Large intestine (tissue), 3 donors: ENCODE measurements at regions not wholly inside any gene's neighbourhood (a gene's known extent, or its start where the extent isn't known, plus 50 kb on each side); places are given as distances from the start of the nearest gene placed in this dataset.

Source experiments
- DNase-seq, 2 donors: peaks; one replicate each; pipeline versions ENCODE4 v3.0.0 to v3.0.0-alpha.2; 2013
- H3K27ac ChIP-seq: one replicate; pipeline ENCODE4 v1.5.1; 2013; ENCODE audit warnings: low read length
- H3K27me3 ChIP-seq: 2 replicates; pipeline ENCODE4 v1.6.1; 2013; ENCODE audit warnings: low read length; ENCODE audit not compliant: control insufficient read depth, insufficient read depth
- H3K36me3 ChIP-seq: 2 replicates; pipeline ENCODE4 v1.6.1; 2013; ENCODE audit warnings: low read length; ENCODE audit not compliant: control insufficient read depth, insufficient read depth
- H3K4me1 ChIP-seq: one replicate; pipeline ENCODE4 v1.6.1; 2013; ENCODE audit warnings: low read length; ENCODE audit not compliant: control insufficient read depth, insufficient read depth
- H3K4me3 ChIP-seq: one replicate; pipeline ENCODE4 v1.5.1; 2013; ENCODE audit warnings: low read length
- H3K9me3 ChIP-seq: one replicate; pipeline ENCODE4 v1.6.1; 2013; ENCODE audit warnings: mild to moderate bottlenecking, low read depth, low read length, moderate library complexity; ENCODE audit not compliant: control insufficient read depth
- WGBS: methylation state at CpG from one replicate; pipeline ENCODE4 v1.1.5; 2013; ENCODE audit warnings: low lambda C conversion rate; ENCODE audit not compliant: insufficient coverage; 5-methylcytosine and 5-hydroxymethylcytosine counted together

DNA sequence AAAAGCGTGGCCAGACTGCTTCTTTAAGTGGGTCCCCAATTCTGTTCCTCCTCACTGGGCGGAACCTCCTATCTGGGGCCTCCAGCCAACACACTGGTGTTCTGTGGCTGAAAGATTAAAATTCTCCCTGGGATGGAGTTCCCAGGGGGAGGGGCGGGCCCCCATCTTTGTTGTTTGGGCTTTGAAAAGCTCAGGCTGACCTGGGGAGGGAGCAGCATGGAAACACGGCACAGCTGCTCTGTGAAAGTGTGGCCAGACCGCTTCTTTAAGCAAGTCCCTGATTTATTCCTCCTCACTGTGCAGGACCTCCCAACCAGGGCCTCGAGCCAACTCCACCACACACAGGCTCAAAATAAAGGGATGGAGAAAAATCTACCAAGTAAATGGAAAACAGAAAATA, 219.5 kb downstream of the TMEM47 start:
- Histone ChIP-seq H3K4me3 (no peak overlapping the region), H3K36me3 (no peaks in the 10 kb centered on the region), H3K9me3 (no peaks in the 10 kb centered on the region), H3K27ac (no peak overlapping the region), H3K4me1 (no peaks in the 10 kb centered on the region), H3K27me3 (no peaks in the 10 kb centered on the region)
- no CpG with 5 or more reads among the region's 6 CpGs for WGBS
- peak in 1 of 2 donors; percentile 1 for DNase-seq

DNA sequence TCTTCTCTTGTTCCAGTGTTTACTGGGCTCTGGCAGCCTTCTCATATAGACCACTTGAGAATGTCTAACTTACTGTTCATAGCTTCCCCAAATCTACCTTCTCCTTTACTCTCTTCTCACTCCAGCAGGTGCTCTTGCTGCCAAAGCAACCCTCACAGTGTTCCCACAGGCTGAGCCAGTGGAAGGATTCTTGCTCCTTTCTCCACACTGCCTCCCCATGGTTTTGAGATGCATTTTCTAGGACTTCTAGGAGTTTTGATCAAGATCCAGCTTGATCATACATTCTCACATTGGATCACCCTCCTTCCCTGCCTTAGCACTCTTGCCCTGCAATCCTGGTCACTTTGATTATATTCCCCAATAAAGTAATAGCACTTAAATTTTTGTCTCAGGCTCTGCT, 230.8 kb downstream of the TMEM47 start:
- Histone ChIP-seq H3K4me1 (no peaks in the 10 kb centered on the region), H3K27ac (no peak overlapping the region), H3K36me3 (no peaks in the 10 kb centered on the region), H3K9me3 (no peaks in the 10 kb centered on the region), H3K4me3 (no peak overlapping the region), H3K27me3 (no peaks in the 10 kb centered on the region)
- no peak for DNase-seq

DNA sequence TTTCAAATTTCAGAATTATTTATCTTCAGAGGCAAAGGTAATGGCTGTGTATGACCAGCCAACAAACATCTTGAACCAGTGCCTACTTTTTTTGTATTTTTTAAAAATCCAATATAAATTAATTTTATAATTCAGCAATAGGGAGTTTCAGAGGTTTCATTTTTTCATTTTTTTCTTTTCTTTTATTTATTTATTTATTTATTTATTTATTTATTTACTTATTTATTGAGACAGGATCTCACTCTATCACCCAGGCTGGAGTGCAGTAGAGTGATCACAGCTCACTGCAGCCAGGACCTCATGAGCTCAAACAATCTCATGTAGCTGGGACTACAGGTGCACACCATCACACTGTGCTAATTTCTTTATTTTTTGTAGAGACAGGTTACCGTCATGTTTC, 250.5 kb downstream of the TMEM47 start:
- no peak overlapping the region for H3K4me3 ChIP-seq
- H3K4me1 ChIP-seq: no peaks in the 10 kb centered on the region
- no peaks in the 10 kb centered on the region for H3K9me3 ChIP-seq
- no peak overlapping the region for H3K27ac ChIP-seq
- H3K36me3 ChIP-seq: no peaks in the 10 kb centered on the region
- DNase-seq: no peak
- WGBS: no CpG with 5 or more reads among the region's 1 CpG
- no peaks in the 10 kb centered on the region for H3K27me3 ChIP-seq

DNA sequence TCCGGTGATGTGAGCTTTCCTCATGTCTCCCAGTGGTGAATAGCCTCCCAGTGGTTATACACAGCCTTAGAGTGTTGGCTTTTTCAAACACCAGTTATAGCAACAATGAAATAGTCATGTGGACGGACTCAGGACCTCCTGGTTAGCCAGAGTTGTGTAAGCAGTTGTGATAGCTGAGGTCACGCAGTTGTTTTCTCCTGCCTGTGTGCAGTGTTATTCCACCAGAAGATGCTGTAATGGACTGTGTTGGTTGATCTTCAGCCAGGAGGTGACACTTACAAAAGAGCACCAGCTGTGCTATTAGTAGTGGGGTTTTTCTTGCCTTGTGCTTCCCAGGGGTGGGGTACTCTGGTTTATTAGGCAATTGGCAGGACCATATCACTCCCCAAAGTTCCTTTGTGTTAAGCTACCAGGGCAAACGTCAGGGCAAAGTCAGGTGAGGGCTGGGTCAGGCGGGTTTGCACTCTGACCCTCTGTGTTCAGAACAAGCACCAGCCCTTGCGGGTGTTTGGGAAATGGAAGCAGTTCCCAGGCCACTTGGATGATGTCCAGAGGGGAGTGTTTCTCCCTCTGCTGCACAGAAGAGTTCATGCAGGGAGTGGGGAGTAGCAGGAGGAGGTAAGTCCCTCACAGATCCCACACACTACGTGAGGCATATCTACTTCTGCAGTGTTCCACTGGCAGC, 252.6 kb downstream of the TMEM47 start:
- H3K27me3 ChIP-seq: no peaks in the 10 kb centered on the region
- no peak overlapping the region for H3K27ac ChIP-seq
- no CpG with 5 or more reads among the region's 7 CpGs for WGBS
- DNase-seq: peak in 1 of 2 donors; percentile 2
- no peaks in the 10 kb centered on the region for H3K36me3 ChIP-seq
- H3K9me3 ChIP-seq: no peaks in the 10 kb centered on the region
- no peak overlapping the region for H3K4me3 ChIP-seq
- no peaks in the 10 kb centered on the region for H3K4me1 ChIP-seq

DNA sequence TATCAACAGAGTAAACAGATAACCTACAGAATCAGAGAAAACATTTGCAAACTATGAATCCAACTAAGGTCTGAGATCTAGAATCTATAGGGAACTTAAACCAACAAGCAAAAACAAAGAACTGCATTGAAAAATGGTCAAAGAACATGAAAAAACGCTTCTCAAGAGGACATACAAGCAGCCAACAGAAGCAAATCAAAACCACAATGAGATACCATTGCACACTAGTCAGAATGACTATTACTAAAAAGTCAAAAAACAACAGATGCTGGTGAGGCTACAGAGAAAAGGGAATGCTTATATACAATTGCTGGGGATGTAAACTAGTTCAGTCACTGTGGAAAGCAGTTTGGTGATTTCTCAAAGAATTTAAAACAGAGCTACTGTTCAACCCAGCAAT, 255.7 kb downstream of the TMEM47 start:
- Histone ChIP-seq H3K27me3 (no peaks in the 10 kb centered on the region), H3K4me3 (no peak overlapping the region), H3K9me3 (no peaks in the 10 kb centered on the region), H3K4me1 (no peaks in the 10 kb centered on the region), H3K27ac (no peak overlapping the region), H3K36me3 (no peaks in the 10 kb centered on the region)
- no peak for DNase-seq
- no CpG with 5 or more reads among the region's 1 CpG for WGBS

DNA sequence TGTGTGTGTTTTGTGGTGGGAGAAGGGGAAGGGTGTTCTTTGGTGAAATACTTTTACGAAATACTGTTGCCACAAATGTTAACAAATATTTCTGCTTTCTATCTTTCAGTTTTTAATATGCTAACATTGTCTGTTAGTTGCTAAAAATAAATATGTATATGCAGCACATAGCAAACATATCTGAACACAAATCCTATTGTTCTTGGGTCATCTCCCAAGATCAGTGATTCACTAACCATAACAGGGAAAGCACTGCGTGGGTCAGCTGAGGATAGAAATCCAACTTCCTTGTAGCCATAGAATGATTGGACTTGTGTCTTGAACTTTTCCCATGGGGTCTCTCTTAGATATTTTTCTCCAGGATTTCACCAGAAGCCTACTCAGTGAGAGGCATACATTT, 250.3 kb upstream of the FAM47A start:
- H3K4me1 ChIP-seq: no peaks in the 10 kb centered on the region
- H3K27me3 ChIP-seq: no peaks in the 10 kb centered on the region
- no peak overlapping the region for H3K27ac ChIP-seq
- H3K36me3 ChIP-seq: no peaks in the 10 kb centered on the region
- DNase-seq: no peak
- WGBS: no CpG with 5 or more reads among the region's 2 CpGs
- no peaks in the 10 kb centered on the region for H3K9me3 ChIP-seq
- no peak overlapping the region for H3K4me3 ChIP-seq

DNA sequence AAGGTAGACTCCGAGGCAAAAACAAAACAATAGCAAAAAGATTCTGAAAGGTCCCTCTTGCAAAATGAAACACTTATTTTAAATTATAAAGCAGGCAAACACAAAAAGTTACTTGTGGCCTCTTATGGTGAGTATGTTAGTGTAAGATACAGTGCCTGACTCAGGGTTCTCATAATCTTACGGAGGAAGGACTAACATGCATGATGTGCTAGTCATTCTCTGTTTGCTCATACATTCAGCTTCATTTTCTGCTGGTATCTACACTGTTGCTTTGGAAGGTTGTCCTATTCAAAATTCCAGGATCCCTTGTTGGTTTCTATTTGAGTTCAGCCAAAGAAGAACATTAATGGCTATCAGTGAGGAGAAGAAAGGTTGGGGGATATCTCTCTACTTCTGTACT, 249.1 kb upstream of the FAM47A start:
- Histone ChIP-seq H3K9me3 (no peaks in the 10 kb centered on the region), H3K36me3 (no peaks in the 10 kb centered on the region), H3K27me3 (no peaks in the 10 kb centered on the region), H3K4me1 (no peaks in the 10 kb centered on the region), H3K27ac (no peak overlapping the region), H3K4me3 (no peak overlapping the region)
- no peak for DNase-seq
- WGBS: no CpG with 5 or more reads among the region's 2 CpGs

DNA sequence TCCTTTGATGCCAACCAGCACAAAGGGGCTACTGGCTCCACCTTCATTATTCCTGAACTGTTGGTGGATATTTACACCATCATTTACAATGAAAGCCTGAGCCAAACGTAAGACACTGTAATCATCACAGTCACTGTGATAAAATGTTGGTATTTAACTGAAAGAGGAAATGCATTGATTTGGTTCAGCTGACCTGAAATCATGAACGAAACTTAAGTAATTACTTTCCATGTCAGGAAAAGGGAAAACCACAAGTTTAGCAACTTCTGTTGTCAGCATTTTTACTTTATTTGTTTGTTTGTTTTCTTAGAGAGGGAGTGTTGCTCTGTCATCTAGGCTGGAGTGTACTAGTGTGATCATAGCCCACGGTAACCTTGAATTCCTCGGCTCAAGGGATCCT, 247.8 kb upstream of the FAM47A start:
- no peak overlapping the region for H3K27ac ChIP-seq
- H3K36me3 ChIP-seq: no peaks in the 10 kb centered on the region
- no peaks in the 10 kb centered on the region for H3K4me1 ChIP-seq
- H3K9me3 ChIP-seq: no peaks in the 10 kb centered on the region
- DNase-seq: no peak
- H3K27me3 ChIP-seq: no peaks in the 10 kb centered on the region
- H3K4me3 ChIP-seq: no peak overlapping the region
- WGBS: no CpG with 5 or more reads among the region's 4 CpGs

DNA sequence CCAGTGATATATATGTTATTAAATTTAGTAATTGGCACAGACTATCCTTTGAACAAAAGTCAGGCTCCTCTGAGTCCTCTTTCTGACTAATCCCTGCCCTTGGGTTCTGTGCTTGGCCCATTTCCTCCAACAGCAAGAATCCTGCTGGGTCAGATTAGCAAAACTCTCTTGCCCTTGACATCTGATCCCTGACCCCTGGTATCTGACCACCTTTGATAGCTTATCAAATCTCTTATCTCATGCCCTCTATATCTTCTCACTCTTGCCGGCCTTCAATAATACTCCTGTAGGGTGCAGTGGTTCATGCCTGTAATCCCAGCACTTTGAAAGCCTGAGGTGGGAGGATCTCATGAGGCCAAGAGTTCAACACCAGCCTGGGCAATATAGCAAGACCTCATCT, 245.5 kb upstream of the FAM47A start:
- H3K36me3 ChIP-seq: no peaks in the 10 kb centered on the region
- no peaks in the 10 kb centered on the region for H3K9me3 ChIP-seq
- DNase-seq: no peak
- H3K27ac ChIP-seq: no peak overlapping the region
- no peaks in the 10 kb centered on the region for H3K27me3 ChIP-seq
- H3K4me1 ChIP-seq: no peaks in the 10 kb centered on the region
- no peak overlapping the region for H3K4me3 ChIP-seq
- WGBS: no CpG with 5 or more reads among the region's 1 CpG

DNA sequence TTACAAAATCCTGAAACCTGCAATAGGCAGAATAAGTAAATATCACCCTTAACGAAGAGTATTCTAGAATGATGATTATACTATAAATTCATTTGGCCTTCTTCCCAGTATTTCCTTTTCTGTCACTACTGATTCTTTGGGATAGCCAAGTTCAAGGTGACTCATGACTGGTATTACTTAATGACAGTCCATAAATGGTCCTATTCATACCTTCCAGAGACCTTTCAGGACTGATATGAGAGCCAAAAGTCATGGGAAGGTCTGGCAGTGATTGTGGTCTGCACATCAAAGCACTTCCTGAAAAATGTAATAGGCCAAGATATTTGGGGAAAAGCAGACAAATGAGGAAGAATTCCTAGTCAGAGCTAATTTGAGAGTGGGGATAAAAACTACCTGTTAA, 239.6 kb upstream of the FAM47A start:
- no peaks in the 10 kb centered on the region for H3K9me3 ChIP-seq
- H3K4me1 ChIP-seq: no peaks in the 10 kb centered on the region
- no peaks in the 10 kb centered on the region for H3K36me3 ChIP-seq
- no CpG with 5 or more reads among the region's 1 CpG for WGBS
- no peak overlapping the region for H3K4me3 ChIP-seq
- DNase-seq: no peak
- H3K27ac ChIP-seq: no peak overlapping the region
- no peaks in the 10 kb centered on the region for H3K27me3 ChIP-seq

DNA sequence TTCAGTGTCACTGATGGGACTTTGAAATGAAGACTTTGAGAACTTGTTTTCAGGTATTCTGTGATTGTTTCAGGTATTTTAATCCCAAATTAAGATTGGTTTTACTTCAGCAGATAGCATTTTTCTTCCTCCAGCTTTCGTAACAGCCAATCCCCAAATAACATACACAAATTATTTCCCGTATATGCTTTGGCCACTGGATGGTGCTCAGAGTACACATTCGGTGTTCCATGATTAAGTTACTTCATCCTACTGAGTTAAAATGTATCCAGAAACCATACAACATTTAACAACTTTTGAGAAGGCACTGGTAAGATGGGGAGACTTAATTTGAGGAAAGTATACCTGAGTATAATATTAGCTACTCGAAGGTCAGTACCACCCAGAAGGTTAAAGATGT, 233.4 kb upstream of the FAM47A start:
- no peaks in the 10 kb centered on the region for H3K27me3 ChIP-seq
- H3K4me3 ChIP-seq: no peak overlapping the region
- no peaks in the 10 kb centered on the region for H3K36me3 ChIP-seq
- DNase-seq: no peak
- H3K4me1 ChIP-seq: no peaks in the 10 kb centered on the region
- H3K9me3 ChIP-seq: no peaks in the 10 kb centered on the region
- H3K27ac ChIP-seq: no peak overlapping the region
- no CpG with 5 or more reads among the region's 4 CpGs for WGBS
